HEK293 (cell line): ENCODE measurements at regions not wholly inside any gene's neighbourhood (a gene's known extent, or its start where the extent isn't known, plus 50 kb on each side); places are given as distances from the start of the nearest gene placed in this dataset.

Experiments
- BCL11B ChIP-seq: fragments of 450-650 bp; formaldehyde crosslinking; IDR thresholded peaks from 2 replicates; pipeline ENCODE4 v1.5.1; 2016; ENCODE audit warnings: low read depth, missing biosample characterization, missing genetic modification characterization
- KLF9 ChIP-seq: fragments of 450-650 bp; formaldehyde crosslinking; IDR thresholded peaks from 2 replicates; pipeline ENCODE4 v1.5.1; 2016; ENCODE audit warnings: missing biosample characterization, missing genetic modification characterization, low read depth
- TCF7L2 ChIP-seq: IDR thresholded peaks from 2 replicates; pipeline ENCODE4 v1.6.1; 2011; ENCODE audit warnings: low read depth, mild to moderate bottlenecking, inconsistent platforms, low read length, moderate library complexity, borderline replicate concordance
- ZBTB1 ChIP-seq: fragments of 450-650 bp; formaldehyde crosslinking; IDR thresholded peaks from 2 replicates; pipeline ENCODE4 v1.5.1; 2016; ENCODE audit warnings: missing biosample characterization, missing genetic modification characterization
- ZNF175 ChIP-seq: fragments of 450-650 bp; formaldehyde crosslinking; IDR thresholded peaks from 2 replicates; pipeline ENCODE4 v1.5.1; 2016; ENCODE audit warnings: missing biosample characterization, missing genetic modification characterization
- ZNF23 ChIP-seq: fragments of 450-650 bp; formaldehyde crosslinking; IDR thresholded peaks from 2 replicates; pipeline ENCODE4 v1.5.1; 2016; ENCODE audit warnings: missing biosample characterization, missing genetic modification characterization, borderline replicate concordance
- ZNF292 ChIP-seq: fragments of 450-650 bp; formaldehyde crosslinking; IDR thresholded peaks from 2 replicates; pipeline ENCODE4 v1.5.1; 2016; ENCODE audit warnings: low read depth, missing biosample characterization, missing genetic modification characterization, borderline replicate concordance
- ZNF354C ChIP-seq: fragments of 450-650 bp; formaldehyde crosslinking; IDR thresholded peaks from 2 replicates; pipeline ENCODE4 v1.5.1; 2016; ENCODE audit warnings: missing biosample characterization, missing genetic modification characterization, low read depth, borderline replicate concordance
- ZNF76 ChIP-seq: fragments of 450-650 bp; formaldehyde crosslinking; IDR thresholded peaks from 2 replicates; pipeline ENCODE4; 2016; ENCODE audit warnings: low read depth, missing biosample characterization, missing genetic modification characterization, borderline replicate concordance
- TF ChIP-seq, protein P1 (sequence below): fragments of 450-650 bp; formaldehyde crosslinking; IDR thresholded peaks from 2 replicates; pipeline ENCODE4 v1.5.1; 2016; ENCODE audit warnings: missing biosample characterization, missing genetic modification characterization
- TF ChIP-seq, protein P2 (sequence below): fragments of 450-650 bp; formaldehyde crosslinking; IDR thresholded peaks from 2 replicates; pipeline ENCODE4 v1.5.1; 2017; ENCODE audit warnings: missing biosample characterization, mild to moderate bottlenecking, missing genetic modification characterization, moderate library complexity
- TF ChIP-seq, protein P3 (sequence below): fragments of 450-650 bp; formaldehyde crosslinking; optimal IDR thresholded peaks from 2 replicates; pipeline ENCODE3; 2016; ENCODE audit warnings: missing biosample characterization, mild to moderate bottlenecking, missing genetic modification characterization
- TF ChIP-seq, protein P4 (sequence below): fragments of 450-650 bp; formaldehyde crosslinking; IDR thresholded peaks from 2 replicates; pipeline ENCODE4 v1.5.1; 2016; ENCODE audit warnings: missing biosample characterization, missing genetic modification characterization

DNA sequence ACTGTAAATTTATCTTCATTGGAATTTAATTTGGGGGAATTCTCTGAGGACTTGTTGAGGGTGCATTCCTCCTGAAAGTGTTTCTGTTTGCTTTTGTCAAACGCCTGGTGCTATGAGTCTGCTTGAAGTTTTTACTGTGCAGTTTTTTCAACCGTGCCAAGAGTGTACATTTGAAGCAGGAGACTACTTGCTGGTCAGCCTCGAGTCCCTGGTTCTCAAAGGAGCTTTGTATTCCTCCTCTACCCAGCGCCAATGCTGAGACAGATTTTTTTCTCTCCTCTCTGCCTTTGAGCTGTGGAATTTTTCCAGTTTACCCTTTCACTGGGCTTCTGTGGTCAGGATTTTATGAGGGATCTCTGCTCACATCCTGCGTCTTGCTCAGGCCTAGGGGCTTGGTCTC is 62.1 kb downstream of the NPY start:
- TF ChIP-seq, protein P1, sequence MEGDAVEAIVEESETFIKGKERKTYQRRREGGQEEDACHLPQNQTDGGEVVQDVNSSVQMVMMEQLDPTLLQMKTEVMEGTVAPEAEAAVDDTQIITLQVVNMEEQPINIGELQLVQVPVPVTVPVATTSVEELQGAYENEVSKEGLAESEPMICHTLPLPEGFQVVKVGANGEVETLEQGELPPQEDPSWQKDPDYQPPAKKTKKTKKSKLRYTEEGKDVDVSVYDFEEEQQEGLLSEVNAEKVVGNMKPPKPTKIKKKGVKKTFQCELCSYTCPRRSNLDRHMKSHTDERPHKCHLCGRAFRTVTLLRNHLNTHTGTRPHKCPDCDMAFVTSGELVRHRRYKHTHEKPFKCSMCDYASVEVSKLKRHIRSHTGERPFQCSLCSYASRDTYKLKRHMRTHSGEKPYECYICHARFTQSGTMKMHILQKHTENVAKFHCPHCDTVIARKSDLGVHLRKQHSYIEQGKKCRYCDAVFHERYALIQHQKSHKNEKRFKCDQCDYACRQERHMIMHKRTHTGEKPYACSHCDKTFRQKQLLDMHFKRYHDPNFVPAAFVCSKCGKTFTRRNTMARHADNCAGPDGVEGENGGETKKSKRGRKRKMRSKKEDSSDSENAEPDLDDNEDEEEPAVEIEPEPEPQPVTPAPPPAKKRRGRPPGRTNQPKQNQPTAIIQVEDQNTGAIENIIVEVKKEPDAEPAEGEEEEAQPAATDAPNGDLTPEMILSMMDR (tag by site-specific recombination): no peak
- TF ChIP-seq ZNF175 (no peak), ZNF292 (tag by site-specific recombination) (no peak), ZNF23 (tag by site-specific recombination) (no peak), KLF9 (tag by site-specific recombination) (no peak), ZNF76 (tag by site-specific recombination) (no peak), TCF7L2 (no peak), BCL11B (tag by site-specific recombination) (no peak), ZBTB1 (tag by site-specific recombination) (no peak), ZNF354C (tag by site-specific recombination) (no peak)
- TF ChIP-seq, protein P2, sequence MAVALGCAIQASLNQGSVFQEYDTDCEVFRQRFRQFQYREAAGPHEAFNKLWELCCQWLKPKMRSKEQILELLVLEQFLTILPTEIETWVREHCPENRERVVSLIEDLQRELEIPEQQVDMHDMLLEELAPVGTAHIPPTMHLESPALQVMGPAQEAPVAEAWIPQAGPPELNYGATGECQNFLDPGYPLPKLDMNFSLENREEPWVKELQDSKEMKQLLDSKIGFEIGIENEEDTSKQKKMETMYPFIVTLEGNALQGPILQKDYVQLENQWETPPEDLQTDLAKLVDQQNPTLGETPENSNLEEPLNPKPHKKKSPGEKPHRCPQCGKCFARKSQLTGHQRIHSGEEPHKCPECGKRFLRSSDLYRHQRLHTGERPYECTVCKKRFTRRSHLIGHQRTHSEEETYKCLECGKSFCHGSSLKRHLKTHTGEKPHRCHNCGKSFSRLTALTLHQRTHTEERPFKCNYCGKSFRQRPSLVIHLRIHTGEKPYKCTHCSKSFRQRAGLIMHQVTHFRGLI (tag by site-specific recombination): no peak
- TF ChIP-seq, protein P3, sequence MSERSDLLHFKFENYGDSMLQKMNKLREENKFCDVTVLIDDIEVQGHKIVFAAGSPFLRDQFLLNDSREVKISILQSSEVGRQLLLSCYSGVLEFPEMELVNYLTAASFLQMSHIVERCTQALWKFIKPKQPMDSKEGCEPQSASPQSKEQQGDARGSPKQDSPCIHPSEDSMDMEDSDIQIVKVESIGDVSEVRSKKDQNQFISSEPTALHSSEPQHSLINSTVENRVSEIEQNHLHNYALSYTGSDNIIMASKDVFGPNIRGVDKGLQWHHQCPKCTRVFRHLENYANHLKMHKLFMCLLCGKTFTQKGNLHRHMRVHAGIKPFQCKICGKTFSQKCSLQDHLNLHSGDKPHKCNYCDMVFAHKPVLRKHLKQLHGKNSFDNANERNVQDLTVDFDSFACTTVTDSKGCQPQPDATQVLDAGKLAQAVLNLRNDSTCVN: no peak
- TF ChIP-seq, protein P4, sequence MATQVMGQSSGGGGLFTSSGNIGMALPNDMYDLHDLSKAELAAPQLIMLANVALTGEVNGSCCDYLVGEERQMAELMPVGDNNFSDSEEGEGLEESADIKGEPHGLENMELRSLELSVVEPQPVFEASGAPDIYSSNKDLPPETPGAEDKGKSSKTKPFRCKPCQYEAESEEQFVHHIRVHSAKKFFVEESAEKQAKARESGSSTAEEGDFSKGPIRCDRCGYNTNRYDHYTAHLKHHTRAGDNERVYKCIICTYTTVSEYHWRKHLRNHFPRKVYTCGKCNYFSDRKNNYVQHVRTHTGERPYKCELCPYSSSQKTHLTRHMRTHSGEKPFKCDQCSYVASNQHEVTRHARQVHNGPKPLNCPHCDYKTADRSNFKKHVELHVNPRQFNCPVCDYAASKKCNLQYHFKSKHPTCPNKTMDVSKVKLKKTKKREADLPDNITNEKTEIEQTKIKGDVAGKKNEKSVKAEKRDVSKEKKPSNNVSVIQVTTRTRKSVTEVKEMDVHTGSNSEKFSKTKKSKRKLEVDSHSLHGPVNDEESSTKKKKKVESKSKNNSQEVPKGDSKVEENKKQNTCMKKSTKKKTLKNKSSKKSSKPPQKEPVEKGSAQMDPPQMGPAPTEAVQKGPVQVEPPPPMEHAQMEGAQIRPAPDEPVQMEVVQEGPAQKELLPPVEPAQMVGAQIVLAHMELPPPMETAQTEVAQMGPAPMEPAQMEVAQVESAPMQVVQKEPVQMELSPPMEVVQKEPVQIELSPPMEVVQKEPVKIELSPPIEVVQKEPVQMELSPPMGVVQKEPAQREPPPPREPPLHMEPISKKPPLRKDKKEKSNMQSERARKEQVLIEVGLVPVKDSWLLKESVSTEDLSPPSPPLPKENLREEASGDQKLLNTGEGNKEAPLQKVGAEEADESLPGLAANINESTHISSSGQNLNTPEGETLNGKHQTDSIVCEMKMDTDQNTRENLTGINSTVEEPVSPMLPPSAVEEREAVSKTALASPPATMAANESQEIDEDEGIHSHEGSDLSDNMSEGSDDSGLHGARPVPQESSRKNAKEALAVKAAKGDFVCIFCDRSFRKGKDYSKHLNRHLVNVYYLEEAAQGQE (tag by site-specific recombination): no peak
